ENCODE measurements at regions not wholly inside any gene's neighbourhood (a gene's known extent, or its start where the extent isn't known, plus 50 kb on each side); places are given as distances from the start of the nearest gene placed in this dataset.

DNA sequence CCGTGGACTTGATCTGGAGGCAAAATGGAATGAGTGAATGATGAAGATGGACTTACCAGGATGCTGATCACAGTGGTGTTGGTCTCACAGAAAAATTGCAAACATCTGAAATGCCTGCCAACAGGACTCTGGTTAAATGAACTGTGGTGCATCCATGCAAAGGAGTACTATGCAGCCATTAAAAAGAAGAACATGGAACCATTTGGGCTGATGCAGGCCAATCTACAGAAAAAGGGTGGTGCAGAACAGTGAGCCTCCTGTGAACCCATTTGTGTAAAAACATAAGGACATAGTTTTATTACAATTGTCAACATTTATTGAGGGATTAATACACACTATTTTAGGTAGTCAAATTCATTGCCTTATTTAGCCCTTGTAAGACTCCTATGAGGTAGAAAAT, 111.9 kb downstream of the MN1 start:
- TF ChIP-seq, protein P1, sequence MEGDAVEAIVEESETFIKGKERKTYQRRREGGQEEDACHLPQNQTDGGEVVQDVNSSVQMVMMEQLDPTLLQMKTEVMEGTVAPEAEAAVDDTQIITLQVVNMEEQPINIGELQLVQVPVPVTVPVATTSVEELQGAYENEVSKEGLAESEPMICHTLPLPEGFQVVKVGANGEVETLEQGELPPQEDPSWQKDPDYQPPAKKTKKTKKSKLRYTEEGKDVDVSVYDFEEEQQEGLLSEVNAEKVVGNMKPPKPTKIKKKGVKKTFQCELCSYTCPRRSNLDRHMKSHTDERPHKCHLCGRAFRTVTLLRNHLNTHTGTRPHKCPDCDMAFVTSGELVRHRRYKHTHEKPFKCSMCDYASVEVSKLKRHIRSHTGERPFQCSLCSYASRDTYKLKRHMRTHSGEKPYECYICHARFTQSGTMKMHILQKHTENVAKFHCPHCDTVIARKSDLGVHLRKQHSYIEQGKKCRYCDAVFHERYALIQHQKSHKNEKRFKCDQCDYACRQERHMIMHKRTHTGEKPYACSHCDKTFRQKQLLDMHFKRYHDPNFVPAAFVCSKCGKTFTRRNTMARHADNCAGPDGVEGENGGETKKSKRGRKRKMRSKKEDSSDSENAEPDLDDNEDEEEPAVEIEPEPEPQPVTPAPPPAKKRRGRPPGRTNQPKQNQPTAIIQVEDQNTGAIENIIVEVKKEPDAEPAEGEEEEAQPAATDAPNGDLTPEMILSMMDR (IDR thresholded peaks at IDR 0.05): no peak
- TF ChIP-seq POLR2A (IDR thresholded peaks at IDR 0.05): no peak
- TF ChIP-seq POLR2AphosphoS5 (IDR thresholded peaks at IDR 0.05): no peak

Measured in prostate gland (tissue), 2 donors.